ENCODE measurements at regions not wholly inside any gene's neighbourhood (a gene's known extent, or its start where the extent isn't known, plus 50 kb on each side); places are given as distances from the start of the nearest gene placed in this dataset.
"Not testable (repeated sequence)": the region's sequence is repeated elsewhere in the genome, so short reads cannot be mapped to it uniquely, and the experiment has no call there.

DNA sequence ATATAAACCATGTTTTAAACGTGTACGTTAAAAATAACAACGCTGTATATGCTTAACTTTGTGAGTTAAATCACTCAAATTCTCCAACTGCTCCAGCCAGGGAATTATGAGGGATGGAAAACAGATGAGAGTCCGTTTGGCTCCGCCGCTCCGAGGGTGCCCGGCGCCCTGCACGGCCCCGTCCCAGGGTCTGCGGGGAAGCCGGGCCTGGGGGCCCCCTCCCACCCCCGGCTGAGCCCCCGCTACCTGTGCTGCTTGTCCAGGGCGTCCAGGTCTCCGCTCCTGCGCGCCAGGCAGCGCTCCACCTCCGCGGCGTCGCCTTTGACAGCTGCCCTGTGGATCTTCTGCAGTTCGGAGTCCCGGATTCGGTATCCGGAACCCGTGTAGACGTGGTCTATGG is 415.5 kb downstream of the FOXD4L4 start:
- TF ChIP-seq EZH2 (IDR thresholded peaks at IDR 0.05); POLR2AphosphoS5 (IDR thresholded peaks at IDR 0.05; ENCODE audit: borderline replicate concordance, low read depth, low read length): not testable (repeated sequence)
